ENCODE measurements at regions not wholly inside any gene's neighbourhood (a gene's known extent, or its start where the extent isn't known, plus 50 kb on each side); places are given as distances from the start of the nearest gene placed in this dataset.

DNA sequence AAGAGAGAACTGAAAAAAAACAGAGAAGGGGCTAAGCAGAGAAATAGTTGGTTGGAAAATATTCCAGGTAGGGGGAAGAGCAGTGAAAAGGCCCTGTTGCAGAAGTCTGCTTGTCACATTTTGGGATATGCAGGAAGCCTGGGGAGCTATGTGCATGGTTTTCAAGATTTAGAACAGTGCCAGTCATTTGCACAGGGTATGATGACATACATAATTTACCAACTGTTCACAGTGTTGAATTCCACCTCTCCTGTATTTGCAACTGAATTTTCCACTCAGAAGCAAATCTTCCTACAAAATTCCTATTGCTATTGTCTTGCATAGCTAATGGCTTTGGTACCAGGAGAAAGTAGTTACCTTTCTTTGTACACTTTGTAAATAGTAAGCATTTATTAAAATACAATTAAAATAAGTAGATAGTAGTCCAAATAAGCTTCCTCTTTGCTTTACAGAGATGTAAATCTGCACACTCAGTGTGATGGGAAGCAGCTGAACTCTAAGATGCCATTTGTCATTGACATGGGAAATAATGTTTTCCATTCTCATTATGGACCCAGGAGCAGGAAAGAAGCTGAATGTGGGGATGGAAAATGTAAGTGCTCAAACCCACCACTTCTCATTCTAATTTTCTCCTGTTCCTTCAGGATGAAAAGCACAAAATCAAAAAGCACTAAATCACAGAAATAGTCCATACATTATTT lies 177.4 kb downstream of the BTG1 start:
- no peak for DNase-seq (ENCODE audit: low read depth in 2 of 2)

DNA sequence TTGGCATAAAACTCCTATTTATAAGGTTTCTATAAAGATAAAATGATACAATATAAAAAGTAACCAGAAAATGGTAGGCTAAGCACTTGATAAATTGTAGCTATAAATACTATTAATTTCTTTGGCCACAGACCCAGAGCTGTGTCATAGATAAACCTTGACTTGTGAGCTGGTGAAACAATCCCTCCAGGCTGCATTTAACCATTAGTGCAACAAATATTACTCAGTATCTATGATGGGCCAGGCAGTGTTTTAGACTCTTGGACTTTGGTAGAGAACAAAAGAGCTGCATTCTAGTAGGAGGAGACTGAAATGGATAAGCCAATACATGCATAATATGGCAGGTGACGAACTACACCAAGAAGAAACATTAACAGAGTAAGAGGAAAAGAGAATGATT lies 178.1 kb downstream of the BTG1 start:
- no peak for DNase-seq (ENCODE audit: low read depth in 2 of 2)

DNA sequence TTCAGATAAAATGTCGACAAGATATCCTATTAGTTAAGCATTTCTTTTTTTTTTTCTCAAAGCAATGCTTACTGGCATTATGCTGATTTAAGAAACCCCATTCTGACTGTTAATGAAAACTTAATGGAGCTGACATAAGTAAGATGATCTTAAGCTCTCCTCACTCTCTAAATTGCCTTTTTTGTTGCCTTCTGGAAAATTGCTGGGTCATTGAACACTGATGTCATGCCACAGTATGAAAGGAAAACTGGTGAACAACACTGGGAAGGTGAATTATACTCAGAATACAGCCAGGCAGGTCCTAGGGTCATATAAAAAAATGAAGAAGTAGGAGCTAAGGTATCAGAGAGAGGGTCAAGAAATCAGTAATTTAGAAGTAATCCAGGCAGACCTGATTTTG lies 179.9 kb downstream of the BTG1 start:
- no peak for DNase-seq (ENCODE audit: low read depth in 2 of 2)

DNA sequence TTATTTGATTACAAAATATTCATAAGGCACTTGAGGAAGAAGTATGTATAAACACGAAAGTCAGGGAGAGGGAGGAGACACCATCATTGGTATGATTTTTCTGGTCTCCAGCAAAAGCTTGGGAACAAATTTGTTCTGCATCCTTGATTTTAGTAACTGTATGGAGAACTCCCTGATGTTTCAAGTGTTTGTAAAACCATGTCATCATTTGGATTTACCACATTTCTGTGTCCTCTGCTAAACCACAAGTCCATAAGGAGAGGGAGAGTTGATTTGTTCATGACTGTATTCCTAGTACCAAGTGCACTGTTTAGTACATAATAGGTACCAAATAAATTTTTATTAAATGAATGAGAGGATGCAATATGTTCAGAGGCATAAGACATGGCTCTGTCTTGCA lies 181.1 kb downstream of the BTG1 start:
- no peak for DNase-seq (ENCODE audit: low read depth in 2 of 2)

DNA sequence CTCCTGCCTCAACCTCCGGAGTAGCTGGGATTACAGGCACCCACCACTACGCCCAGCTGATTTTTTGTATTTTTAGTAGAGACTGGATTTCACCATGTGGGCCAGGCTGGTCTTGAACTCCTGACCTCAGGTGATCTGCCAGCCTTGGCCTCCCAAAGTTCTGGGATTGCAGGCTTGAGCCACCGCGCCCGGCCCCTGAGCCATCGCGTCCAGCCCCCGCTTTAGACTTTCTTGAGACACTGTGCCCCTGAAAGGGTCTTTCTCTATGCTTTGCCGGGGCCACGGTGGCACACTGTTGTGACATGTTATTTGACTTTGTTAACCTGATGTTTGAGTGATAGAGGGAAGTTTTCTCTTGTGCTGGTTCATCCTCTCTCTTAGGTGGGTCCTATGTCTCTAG lies 186.4 kb downstream of the BTG1 start:
- DNase-seq (ENCODE audit: low read depth in 2 of 2): no peak

DNA sequence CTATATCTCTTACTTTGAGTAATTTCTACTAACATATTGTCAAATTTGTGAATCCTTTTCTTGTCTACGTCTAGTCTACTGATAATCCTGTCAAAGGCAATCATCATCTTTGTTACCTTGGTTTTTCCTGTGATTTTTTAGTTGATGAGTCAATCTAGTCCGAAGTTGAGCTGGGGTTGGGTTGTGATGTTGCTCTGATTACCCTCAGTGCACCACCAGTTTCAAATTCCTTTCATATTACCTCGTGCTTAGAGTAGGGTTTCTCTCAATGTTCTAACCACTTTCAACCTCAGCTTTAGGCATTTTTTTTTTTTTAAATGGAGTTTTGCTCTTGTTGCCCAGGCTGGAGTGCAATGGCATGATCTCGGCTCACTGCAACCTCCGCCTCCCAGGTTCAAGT lies 186.8 kb downstream of the BTG1 start:
- peak; percentile 53 to 62 for DNase-seq (ENCODE audit: low read depth in 2 of 2)

DNA sequence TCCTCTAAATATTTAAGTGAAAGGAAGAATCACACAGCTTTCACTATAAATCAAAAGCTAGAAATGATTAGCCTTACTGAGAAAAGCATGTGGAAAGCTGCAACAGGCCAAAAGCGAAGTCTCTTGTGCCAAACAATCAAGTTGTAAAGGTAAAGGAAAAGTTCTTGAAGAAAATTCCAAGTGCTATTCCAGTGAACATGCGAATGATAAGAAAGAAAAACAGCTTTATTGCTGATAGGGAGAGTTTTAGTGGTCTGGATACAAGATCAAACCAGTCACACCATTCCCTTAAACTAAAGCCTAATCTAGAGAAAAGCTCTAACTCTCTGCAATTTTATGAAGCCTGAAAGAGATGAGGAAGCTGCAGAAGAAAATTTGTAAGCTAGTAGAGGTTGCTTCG lies 190.9 kb downstream of the BTG1 start:
- DNase-seq (ENCODE audit: low read depth in 2 of 2): no peak

DNA sequence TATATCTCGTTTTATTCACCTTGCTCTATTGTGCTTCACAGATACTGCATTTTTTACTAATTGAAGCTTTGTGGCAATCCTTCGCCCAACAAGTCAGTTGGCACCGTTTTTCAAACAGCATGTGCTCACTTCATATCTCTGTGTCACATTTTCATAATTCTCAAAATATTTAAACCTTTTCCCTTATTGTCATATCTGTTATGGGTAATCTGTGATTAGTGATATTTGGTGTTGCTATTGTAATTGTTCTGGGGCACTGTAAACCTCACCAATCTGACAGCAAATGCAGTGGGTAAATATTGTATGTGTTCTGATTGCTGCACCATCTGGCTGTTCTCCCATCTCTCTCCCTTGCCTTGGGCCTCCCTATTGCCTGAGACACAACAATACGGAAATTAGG lies 191.3 kb downstream of the BTG1 start:
- no peak for DNase-seq (ENCODE audit: low read depth in 2 of 2)

DNA sequence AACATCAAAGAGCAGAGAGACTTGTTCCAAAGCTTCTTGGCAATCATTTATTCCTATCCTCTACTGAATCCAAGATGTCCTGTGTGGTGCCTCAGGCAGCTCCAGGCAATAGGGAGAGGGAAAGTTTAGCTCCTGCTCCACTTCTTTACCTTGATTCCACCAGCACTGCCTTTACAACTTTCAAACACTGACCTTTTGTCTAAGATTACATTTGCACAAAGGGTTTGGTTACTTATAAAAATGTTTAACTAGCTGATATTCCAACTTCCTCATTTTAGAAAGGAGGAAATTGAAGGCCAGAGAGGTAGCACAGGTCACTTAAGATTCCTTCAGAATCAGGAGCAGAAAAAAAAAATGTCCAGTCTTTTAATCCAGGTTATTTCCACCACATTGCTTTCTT lies 192.7 kb downstream of the BTG1 start:
- DNase-seq (ENCODE audit: low read depth in 2 of 2): no peak

DNA sequence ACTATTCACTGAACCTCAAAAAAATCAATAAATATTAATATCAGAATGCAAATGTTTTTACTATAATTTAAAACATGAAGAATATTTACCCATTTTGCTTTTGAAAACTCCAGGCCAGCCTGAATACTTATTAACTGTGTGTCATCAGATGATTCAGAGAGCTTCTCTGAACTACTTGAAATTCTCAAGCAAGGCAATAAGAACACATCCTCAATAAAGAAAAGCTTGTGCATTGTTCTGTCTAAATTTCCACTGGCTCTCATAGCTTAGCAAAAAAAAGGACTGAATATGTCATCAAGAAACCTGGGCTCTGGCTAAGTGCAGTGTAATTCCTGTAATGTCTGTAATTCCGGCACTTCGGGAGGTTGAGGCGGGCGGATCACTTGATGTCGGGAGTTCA lies 194.1 kb downstream of the BTG1 start:
- DNase-seq (ENCODE audit: low read depth in 2 of 2): no peak

DNA sequence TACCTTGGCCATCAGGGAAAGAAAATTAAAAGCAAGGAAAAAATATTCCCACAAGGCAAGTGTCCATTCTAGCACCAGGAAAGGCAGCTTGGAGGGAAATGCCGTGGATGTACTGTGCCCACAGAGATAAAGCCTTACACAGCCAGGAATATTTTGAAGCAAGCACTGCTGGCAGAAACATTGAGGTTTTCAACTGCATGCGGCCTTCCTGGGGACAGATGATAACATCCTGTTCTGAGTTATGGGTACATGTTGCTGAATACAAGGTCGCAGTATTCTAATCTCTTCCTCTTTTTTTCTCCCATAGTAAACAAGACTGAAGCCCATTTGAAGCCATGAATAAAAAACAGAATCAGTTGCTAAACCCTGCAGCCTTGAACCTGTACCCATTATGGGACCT lies 197.1 kb downstream of the BTG1 start:
- no peak for DNase-seq (ENCODE audit: low read depth in 2 of 2)

DNA sequence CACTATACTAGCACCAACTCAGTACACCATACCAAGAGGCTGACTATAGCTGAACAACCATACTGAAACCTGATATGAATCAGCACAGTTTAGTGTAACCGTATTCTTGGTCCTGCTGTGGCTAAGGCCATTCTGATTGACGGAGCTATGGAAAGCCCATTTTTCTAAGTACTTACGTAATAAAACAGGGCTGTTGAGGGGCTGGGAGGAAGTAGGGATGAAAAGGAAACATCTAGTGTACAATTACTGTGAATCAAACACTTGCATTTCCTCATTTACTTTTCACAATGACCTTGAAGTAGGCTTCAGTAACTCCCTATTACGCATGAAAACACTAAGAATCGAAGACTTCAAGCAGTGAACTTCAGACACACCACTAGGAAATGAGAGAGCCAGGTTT lies 198.2 kb downstream of the BTG1 start:
- no peak for DNase-seq (ENCODE audit: low read depth in 2 of 2)

DNA sequence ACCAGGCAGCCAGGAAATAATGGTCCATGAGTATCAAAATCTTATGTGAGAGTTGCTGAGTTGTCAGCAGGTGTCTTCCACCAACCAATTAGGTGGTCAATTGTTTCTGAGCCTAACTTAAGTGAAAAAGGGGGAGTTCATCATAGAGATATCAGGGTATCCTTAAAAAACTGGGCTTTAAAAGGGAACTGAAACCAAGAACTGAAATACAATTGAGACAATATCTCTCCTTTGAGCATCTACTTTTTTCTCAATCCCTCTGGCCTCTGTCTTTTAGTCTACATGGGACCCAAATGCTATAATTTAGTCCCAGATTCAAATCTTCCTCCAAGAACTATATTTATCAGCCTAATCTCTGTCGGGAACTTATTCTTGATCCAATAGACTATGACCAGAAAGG lies 201.0 kb downstream of the BTG1 start:
- no peak for DNase-seq (ENCODE audit: low read depth in 2 of 2)

DNA sequence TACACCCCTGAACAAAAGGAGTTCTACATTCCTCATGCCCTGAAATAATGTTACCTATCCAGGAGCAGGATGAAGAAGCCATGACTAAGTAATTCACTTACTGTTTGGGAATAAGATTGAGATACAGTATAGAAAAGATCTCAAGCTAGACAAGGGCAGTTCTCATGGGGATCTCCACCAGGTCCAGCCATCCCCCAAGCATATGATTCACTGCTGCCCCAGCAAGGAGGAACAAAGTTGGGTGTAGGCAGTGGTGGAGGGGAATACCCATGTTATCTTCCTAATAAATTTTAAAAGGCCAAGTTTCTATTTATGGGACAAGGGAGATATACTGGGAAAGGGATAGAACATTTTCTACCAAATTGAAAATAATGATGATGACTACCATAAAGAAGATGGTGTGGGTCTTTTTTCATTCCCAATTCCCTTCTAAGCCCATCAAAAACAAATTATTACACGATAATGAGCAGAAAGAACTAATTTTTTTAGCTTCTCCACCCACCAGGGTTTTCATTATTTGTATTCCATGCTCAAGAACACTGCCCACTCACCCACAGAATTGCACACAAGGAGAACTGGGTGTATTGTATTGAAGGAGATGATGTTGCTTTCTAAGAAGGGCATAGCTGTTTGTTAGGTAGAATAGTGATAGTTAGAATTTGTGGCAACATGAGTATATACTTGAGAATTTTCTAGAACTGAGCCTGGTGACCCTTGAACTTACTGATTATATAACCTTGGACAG lies 204.6 kb downstream of the BTG1 start:
- DNase-seq (ENCODE audit: low read depth in 2 of 2): no peak

DNA sequence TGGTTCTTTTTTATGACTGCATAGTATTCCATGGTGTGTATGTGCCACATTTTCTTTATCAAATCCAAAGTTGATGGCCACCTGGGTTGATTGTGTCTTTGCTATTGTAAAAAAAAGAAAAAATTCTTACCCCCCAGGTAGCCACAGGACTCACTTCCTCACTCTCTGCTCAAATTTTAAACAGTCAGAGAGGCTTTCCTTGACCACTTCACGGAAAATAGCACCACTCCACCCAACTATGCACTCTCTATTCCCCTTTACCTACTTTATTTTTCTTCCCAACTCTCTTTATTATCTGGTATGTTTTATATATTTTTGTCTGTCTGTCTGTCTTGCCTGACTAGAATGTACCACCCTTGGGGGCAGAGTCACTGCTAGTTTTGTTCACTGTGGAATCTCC lies 205.3 kb downstream of the BTG1 start:
- DNase-seq (ENCODE audit: low read depth in 2 of 2): no peak

DNA sequence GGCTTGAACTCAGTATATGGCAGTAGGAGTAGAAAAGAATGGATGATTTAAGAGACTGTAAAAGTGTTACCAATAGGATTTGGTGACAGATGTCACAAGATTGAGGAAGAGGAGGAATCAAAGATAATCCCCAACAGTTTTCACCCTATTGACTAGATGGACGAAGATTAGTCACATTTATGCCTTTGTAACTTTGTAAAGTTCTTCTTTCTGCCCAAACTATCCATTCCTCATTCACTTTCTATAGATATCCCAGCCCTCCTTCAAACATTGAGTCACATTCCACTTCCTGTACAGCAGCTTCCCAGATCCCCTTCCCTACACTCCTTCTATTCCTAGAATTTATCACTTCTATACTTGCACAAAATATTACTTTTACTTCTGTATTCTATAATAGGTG lies 207.9 kb downstream of the BTG1 start:
- DNase-seq (ENCODE audit: low read depth in 2 of 2): no peak

DNA sequence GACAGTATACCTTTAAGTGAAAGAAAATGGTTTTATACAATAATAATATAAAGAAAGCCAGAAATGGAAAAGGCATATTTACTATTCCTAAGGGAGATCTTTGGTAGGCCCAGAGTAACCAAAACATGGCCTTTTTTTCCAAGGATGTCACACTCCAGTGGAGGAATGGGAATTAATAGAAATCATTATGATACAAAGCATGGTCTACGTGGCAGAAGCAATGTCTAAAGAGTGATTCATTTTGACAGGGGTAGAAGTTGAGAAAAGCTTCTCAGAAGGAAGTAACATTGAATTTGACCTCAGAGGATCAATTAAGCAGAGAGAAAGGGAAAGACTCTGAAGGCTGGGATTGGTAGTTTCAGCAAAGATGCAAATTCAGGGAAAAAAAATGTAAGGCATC lies 208.6 kb downstream of the BTG1 start:
- DNase-seq (ENCODE audit: low read depth in 2 of 2): no peak

DNA sequence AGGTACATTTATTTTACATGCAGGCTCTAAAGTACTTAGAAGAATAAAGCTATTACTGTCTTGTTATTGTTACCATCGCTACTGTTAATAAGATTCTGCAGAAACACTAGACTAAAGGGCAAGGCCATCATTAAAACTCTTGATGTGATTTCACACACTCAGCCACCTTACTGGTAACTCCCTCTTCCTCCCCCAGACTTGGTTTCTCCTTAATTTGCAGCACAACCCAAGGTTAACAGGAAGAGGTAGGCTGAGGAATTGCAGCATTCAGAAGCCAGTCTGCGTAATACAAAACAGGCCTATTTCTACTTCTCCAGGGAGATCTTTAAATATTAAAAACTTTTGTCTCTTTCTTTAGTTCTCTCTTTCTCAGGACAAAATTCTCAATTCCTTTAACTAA lies 210.3 kb downstream of the BTG1 start:
- no peak for DNase-seq (ENCODE audit: low read depth in 2 of 2)

DNA sequence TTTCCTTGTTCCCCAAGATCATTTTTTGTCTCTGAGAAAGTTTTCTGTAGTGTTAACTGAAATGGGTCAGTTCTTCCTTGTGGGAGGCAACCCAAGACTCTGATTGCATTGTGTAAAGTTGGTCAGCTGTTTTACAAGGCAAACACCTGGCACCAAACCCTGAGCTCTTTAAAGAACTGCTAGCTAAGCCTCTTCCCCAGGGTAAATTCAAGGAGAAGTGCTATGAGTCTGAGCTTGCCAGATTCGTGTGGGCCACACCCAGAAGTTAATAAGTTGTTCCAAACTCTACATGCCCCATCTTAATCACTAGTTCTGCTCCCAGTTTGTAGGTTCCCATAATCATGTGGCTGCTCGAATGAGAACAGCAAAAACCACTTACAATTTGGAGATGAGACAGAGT lies 214.5 kb downstream of the BTG1 start:
- no peak for DNase-seq (ENCODE audit: low read depth in 2 of 2)

DNA sequence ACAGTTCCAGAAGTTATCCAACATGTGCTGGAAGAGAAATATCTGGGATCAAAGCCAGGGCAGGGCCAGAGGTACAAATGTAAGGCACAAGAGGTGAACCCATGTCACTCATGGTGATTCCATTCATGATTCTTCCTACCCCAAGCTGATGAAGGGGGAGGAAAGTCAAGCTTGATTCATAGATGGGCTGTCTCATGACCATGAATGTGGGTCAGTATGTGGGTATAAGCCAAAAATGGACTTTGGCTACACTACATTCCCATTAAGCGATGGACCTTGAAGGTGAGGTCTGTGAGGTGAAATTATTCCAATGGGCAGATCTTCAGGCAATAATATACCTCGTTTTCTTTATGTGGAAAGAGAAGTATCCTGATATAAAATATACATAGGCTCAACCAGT lies 217.1 kb downstream of the BTG1 start:
- no peak for DNase-seq (ENCODE audit: low read depth in 2 of 2)

DNA sequence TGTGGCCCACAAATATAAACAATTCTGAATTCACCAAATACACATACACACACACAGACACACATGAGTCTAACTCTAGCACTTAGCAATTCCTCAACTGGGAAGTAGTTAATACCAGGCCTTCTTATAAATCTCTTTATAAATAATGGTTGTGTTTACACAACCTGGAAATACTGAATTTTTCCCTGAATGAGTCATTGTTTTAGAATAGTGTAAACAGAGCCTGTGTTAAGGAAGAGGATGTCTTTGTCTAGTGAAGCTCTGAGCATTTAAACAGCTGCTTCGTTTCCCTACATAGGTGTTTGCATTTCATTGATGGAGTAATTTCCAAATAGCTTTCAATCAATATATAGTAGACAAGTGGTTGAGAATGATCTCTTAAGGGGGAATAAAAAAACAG lies 218.8 kb downstream of the BTG1 start:
- DNase-seq (ENCODE audit: low read depth in 2 of 2): peak; percentile 52 to 54

DNA sequence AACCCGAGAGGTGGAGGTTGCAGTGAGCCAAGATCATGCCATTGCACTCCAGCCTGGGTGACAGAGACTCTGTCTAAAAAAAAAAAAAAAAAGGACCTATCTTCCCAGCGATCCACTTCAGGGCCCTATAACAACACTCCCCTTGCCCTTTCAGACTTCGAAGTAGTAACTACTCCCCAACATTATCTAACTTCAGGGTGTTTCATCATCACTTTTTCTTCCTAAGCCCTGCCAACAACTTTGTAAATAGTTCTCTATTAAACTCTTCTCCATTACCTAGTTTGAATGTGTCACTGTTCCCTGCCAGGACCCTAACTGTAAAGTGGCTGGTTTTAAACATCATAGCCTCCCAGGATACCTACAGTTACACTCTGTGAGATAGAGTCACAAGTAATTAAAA lies 220.8 kb downstream of the BTG1 start:
- no peak for DNase-seq (ENCODE audit: low read depth in 2 of 2)

DNA sequence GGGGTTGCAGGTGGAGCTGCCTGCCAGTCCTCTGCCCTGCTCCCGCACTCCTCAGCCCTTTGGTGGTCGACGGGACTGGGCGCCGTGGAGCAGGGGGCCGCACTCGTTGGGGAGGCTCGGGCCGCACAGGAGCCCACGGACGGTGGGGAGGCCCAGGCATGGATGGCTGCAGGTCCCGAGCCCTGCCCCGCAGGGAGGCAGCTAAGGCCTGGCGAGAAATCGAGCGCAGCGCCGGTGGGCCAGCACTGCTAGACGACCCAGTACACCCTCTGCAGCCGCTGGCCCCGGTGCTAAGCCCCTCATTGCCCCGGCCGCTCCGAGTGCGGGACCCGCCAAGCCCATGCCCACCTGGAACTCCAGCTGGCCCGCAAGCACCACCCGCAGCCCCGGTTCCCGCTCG lies 221.8 kb downstream of the BTG1 start:
- no peak for DNase-seq (ENCODE audit: low read depth in 2 of 2)

DNA sequence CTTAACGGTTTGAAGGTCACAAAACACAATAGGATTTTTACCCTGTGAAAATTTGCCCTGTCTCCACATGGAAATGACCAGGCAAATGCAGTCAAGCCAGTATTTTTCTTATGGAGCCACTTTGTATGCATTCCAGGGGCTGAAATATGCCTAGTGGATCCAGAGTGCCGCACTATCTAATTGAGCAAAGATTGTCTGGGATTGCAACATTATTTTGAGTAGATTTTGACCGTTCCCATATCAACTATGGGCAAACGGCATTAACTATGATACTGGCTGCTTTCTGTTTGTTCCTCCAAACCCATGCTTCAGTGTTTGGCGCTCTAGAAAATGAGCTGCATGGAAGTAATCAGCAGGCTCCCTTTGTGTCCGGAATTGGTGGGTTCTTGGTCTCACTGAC lies 223.0 kb downstream of the BTG1 start:
- no peak for DNase-seq (ENCODE audit: low read depth in 2 of 2)
